ENCODE measurements at regions not wholly inside any gene's neighbourhood (a gene's known extent, or its start where the extent isn't known, plus 50 kb on each side); places are given as distances from the start of the nearest gene placed in this dataset.

GRCh38 chr5:173762930-173763329 lies 125.2 kb upstream of the CPEB4 start (continued):
- TF ChIP-seq GTF3C2 (IDR thresholded peaks at IDR 0.05; ENCODE audit: borderline replicate concordance, extremely low read depth, insufficient read length) (no peak), ZBTB34 (CRISPR knock-in tag; IDR thresholded peaks at IDR 0.05) (no peak), RBBP5 (IDR thresholded peaks at IDR 0.05; ENCODE audit: borderline replicate concordance, insufficient read depth, low read length, poor library complexity, severe bottlenecking) (peak; percentile 40), SREBF2 (CRISPR knock-in tag; IDR thresholded peaks at IDR 0.05) (no peak), ZNF764 (CRISPR knock-in tag; IDR thresholded peaks at IDR 0.05; ENCODE audit: low read depth) (no peak), ZNF124 (CRISPR knock-in tag; IDR thresholded peaks at IDR 0.05) (no peak), MTA2 (IDR thresholded peaks at IDR 0.05; ENCODE audit: low read depth) (no peak), KDM5B (IDR thresholded peaks at IDR 0.05; ENCODE audit: insufficient replicate concordance, low read depth, low read length) (no peak)
- TF ChIP-seq, protein P1, sequence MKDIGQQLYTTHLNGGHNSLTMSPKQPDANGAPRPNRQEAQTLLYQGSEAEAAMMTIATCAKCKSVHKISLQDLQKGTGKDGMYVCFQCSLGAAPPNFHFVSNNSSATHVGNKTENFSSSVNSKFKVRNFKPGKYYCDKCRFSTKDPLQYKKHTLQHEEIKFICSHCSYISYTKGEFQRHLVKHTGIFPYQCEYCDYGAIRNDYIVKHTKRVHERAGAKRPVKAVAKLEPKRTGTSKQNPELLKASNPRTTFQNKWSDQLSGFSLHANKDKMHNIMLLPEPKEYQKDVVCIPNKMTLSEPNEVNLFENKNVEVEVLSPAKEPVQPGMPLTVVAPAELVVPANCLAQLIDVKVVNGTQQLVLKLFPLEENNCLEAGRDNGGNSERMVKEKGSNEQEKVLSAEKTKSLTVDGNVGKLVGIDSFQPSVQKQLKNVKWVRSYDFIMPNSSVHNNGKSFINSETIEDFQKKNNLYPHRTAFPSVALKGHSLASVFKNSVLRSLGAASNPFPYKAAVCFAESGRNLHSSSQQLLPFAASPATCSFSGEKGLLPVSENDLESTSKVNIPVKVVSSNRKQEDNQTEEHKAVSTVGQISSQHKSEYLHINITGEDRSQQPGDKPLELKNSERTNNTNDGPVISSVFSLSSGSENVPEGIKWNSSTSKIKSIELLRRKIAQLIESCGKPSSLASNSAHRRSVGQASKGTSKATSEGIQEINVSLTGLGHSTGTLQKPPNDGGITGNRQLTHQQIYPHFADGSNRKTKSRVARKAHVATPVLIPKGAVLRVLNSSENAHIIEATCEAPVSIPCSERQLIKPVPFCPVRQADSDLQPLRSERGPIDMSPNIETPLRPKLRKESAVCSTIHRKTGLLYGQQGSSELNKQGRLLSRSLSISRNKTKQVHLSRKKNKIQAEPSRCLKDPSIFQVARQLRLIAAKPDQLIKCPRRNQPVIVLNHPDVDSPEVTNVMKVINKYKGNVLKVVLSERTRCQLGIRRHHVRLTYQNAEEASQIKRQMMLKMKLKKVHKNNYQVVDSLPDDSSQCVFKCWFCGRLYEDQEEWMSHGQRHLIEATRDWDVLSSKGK (CRISPR knock-in tag; IDR thresholded peaks at IDR 0.05) = no peak
- TF ChIP-seq, protein P2, sequence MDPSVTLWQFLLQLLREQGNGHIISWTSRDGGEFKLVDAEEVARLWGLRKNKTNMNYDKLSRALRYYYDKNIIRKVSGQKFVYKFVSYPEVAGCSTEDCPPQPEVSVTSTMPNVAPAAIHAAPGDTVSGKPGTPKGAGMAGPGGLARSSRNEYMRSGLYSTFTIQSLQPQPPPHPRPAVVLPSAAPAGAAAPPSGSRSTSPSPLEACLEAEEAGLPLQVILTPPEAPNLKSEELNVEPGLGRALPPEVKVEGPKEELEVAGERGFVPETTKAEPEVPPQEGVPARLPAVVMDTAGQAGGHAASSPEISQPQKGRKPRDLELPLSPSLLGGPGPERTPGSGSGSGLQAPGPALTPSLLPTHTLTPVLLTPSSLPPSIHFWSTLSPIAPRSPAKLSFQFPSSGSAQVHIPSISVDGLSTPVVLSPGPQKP (CRISPR knock-in tag; IDR thresholded peaks at IDR 0.05) = no peak

Measured in K562 (cell line).